NCI-H2196 treated with DMSO at 0.1 percent for 48 hours (cell line): ENCODE measurements at regions not wholly inside any gene's neighbourhood (a gene's known extent, or its start where the extent isn't known, plus 50 kb on each side); places are given as distances from the start of the nearest gene placed in this dataset.

ENCODE experiments used
- DNase-seq: peaks from one replicate; lab custom pipeline; 2025; ENCODE audit not compliant: unreplicated experiment; lab: John Stamatoyannopoulos, UW

DNA sequence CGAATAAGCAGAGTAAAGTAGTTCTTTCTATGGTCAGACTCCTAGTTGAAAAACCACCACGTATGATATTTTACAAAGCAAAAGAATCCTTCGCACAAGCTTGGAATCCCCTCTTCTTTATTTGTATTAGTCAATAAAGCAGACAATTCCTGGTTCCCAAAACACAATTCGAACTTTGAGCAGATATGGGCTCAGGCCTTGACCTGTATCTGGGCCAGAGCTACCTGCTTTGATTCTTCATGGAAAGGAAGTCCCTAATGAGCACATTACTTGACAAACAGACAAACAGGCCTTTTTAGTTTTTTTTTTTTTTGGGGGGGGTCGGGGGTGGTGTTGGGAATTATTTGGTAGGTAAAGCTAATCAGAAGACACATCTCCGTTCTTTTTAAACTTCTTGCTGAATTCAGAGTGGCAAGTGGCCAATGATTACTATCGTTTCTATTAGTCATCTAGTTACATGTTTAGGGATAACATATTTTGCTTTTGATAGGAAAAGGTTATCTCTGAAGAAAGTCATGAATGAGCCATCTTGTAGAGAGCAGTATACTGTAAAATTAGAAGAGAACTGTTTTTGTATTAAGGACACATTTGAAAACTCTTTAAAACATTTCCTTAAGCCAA is 116.6 kb upstream of the HMHB1 start:
- DNase-seq, result no peak

GRCh38 chr5:143694357-143694756 is 117.6 kb upstream of the HMHB1 start:
- DNase-seq, result no peak

GRCh38 chr5:143693651-143694252 is 118.2 kb upstream of the HMHB1 start:
- no peak for DNase-seq

DNA sequence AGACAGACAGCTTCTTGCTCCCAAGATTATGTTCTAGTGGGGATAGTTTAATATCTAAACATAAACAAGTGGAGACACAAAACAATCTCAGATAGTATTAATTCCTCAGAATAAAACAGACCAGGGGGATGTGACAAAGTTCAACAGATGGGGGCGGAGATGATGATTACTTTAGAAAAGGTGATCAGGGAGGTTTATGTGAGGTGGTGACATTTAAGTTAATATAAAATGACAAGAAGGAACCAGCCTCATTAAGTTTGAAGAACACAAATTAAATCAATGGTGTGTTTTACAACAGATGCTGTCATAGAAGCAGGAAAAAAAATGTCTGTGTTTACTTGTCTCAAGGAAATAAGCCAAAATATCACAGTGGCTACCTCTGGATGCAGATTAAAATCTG is 119.6 kb upstream of the HMHB1 start:
- DNase-seq, result no peak

GRCh38 chr5:143691945-143692290 is 120.0 kb upstream of the HMHB1 start:
- DNase-seq, result no peak

DNA sequence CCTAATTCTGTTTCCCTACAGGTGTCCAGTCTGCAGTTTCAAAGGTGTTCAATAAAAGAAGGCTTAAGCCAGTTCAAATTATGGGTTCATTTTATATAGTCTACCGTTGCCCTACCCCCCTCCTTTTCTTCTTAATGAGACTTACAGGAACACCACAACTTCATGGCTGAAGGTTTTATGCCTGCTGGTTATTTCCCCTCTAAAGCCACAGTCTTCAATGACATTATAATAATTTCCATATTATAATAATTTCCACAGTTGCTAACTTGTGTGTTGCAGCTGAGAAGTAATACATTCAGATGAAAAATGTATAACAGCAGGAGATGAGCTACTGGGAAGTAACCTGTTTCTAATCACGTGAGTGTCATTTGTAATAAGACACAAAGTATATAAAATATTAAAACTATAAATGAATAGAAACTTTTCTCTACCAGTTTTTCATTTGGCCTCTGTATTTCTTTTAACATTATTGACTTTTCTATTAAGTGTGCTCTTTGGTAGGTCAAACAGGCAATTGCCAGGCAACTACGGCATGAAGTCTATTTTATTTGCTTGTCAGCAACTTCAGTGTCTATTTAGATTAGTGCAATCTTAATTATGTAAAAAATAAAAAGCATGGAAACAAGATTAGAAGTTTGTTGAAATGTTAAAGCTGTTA is 120.5 kb upstream of the HMHB1 start:
- no peak for DNase-seq

GRCh38 chr5:143687604-143688003 is 124.4 kb upstream of the HMHB1 start:
- no peak for DNase-seq

GRCh38 chr5:143685246-143685815 is 126.6 kb upstream of the HMHB1 start:
- no peak for DNase-seq

DNA sequence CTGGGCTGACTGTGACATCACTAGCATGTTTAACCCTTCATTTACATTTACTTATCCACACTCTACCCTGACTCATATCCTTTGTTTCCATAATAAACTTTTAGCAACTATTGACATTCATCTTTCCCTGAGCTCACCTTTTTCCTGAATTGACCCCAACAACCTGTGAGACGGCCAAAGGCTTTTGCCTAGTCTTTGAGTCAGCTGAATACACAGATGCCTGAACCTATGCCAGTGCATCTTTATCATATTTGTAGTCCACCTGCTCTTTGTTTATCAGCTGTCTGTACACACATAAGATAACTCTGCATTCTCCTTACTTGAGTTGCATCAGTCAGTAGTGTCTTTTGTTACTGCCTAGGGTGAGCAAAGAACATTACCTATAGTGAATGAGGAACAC is 128.5 kb upstream of the HMHB1 start:
- DNase-seq, result no peak

- DNase-seq, result no peak
These were observed 129.0 kb upstream of the HMHB1 start for GRCh38 chr5:143682929-143683386.

- DNase-seq, result no peak
These were observed 129.6 kb upstream of the HMHB1 start for GRCh38 chr5:143682246-143682905.

DNA sequence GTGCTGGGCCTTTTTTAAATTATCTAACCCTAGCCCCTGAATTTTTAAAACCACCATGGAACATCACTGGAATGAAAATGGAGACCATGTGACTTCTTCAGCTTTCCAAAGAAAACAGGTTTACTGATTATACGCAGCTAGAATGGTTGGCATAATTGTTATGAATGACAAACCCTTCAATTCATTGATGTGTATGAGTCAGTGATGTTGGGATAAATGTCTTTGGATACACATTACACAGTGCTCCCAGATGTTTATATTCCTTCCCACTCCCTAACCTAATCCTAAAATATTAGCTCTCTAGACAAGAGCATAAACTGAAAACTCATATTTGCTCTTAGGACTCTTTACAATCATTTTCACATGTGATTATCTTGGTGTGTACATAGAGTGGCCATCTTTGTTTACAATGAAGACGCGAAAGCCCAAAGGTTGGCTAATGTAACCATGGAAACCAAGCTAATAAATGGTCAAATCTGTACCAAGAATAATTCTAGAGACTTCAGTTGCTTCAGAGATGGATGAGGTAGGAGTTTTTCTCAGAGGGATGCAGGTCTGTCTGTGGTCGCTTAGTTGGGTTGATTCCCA is 131.2 kb upstream of the HMHB1 start:
- DNase-seq, result no peak

- DNase-seq, result no peak
These were observed 132.2 kb upstream of the HMHB1 start for GRCh38 chr5:143679777-143680176.

DNA sequence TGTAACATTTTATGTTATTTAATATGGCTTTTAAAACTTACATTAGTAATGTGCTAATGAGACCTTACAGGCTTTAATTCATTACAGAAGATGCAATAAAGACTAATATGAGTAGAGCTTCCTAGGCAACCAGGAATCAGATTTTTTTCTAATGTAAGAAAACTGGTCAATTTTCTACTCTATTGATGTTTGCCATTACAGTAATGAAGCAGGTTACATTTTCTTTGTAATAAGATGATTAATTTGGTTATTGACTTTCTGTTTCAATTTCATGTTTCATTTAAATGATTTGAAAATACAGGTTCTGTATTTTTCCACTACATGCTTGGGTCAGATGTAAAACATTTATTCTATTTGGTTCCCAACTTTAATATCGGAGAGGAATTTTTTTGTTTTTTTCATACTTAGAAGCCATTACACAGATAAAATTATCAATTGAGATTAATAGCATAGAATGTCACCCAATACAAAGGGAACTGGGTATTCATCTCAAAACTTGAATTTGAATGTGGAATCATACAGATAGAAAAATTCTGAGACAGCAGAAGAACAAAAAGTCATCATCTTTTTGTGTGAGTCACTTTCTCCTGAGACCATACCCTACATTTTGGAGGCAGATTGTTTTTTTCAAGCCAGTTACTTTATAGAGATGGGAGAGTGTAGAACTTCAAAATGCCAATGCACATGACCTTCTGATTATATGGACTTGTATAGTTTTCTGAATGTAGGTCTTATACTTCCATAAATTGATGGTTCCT is 133.6 kb upstream of the HMHB1 start:
- no peak for DNase-seq

DNA sequence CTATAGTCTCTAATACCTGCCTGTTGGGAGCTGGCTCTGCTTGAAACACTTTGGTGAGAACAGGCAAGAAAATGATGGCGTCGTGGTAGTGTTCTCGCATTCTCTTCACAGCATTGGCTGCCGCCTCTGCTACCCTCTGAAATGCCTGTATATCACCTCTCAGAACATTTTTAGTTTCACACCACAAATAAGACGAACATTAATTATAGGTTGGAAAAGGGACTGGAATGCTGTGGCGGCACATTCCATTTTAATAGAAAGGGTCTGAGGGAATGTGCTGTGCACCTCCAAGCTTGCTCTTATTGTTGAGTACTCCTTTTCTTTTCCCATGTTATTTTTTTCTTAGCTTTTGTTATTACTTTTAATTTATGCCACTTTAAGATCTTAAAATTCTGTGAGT is 134.6 kb upstream of the HMHB1 start:
- no peak for DNase-seq

DNA sequence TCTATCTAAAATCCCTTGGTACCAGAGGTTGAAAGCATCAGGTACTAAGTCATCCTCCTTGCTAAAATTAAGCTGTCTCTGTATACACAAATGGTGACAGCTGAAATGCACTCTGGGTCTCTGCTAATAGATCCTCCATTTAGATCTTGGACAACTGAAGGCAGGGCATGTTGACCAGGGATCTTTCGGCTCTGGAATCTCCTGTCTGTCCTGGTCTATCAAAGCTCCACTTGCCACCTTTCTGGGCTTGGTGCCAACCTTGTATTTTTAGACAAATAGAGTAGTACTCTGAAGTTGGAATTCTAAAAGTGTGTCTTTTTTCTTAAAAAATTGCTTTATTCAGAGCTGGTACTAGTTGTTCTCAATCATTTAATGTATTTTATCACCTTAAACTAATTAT is 135.2 kb upstream of the HMHB1 start:
- DNase-seq, result no peak

GRCh38 chr5:143674469-143674786 is 137.5 kb upstream of the HMHB1 start:
- DNase-seq, result no peak

DNA sequence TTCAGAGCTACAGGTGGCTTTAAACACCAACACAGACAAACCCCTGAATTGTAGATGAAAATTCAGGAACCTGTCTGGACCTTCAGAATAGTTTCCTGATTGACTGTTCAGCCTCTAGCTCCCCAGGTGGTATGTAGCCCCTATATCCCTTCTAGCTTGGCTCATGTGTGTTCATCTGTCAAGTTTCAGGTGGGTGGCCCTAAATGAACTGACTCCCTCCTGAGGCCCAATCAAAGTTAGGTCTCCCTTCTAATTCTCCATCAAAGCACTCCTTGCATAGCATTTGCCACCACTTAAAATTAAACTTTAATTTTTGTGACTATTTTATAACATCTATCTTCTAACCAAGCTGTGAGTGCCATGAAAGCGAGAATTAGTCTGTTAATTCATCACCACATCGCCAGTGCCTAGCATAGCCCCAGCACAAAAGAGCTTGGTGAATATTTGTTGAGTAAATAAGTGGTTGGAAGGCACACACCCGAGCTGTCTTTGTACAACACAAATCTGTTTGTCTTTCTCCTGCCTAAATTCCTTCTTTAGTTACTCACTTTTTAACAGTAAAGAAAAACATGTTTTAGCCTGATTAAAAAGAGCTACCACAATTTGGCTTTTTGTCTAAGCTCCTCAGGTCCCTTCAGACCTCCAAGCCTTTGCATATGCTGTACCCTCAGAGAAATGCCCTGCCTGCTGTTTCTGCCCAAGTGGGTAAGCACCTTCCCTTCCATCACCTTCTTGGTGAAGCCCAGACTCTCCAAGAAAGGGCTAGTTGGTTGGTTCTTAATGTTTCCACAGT is 138.1 kb upstream of the HMHB1 start:
- DNase-seq, result no peak

DNA sequence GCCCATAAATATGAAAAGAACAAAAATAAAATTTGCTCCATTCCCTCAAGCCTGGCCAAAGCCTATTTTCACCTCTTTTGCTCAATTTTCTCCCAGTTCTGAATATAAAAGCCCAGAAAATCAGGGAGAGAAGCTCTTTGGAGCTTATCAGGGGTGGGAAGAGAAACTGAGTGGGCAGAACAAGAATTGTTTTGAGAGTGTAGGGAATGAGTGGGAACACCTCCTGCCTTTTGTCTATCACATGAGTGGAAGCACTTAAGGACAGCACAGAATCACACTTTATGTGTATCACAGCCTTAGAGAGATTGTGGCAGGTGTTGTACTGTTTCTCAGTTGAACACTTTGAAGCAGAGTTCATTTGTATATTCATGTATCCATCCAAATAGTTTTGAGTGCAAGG is 139.2 kb upstream of the HMHB1 start:
- no peak for DNase-seq
